ENCODE measurements at regions not wholly inside any gene's neighbourhood (a gene's known extent, or its start where the extent isn't known, plus 50 kb on each side); places are given as distances from the start of the nearest gene placed in this dataset.

DNA sequence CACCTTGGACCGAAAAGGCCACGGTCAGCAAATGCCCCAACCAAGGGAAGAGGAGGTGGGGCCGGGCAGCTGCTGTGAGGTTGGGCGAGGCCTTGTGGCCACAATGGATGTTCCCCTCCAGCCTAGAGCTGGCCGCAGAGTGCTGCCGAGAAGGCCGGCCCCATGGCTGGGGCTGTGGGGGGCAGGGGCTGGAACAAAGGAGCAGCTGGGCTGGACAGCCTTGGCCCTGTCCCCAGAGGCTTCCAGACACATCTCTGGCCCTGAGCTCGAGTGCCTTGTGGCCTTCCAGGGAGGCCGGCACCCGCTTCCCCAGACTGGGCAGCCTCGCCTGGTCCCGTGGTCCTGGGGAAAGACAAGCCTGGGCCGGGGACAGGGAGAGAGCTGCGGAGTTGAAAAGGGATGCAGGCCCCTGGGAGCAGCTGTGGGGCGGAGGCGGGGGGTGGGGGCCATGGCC, 88.0 kb downstream of the PDGFA start:
- TF ChIP-seq, protein P1, sequence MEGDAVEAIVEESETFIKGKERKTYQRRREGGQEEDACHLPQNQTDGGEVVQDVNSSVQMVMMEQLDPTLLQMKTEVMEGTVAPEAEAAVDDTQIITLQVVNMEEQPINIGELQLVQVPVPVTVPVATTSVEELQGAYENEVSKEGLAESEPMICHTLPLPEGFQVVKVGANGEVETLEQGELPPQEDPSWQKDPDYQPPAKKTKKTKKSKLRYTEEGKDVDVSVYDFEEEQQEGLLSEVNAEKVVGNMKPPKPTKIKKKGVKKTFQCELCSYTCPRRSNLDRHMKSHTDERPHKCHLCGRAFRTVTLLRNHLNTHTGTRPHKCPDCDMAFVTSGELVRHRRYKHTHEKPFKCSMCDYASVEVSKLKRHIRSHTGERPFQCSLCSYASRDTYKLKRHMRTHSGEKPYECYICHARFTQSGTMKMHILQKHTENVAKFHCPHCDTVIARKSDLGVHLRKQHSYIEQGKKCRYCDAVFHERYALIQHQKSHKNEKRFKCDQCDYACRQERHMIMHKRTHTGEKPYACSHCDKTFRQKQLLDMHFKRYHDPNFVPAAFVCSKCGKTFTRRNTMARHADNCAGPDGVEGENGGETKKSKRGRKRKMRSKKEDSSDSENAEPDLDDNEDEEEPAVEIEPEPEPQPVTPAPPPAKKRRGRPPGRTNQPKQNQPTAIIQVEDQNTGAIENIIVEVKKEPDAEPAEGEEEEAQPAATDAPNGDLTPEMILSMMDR (conservative IDR thresholded peaks at IDR 0.05 in 1 of 2, IDR thresholded peaks at IDR 0.05 in 1 of 2; ENCODE audit: extremely low read depth in 1 of 2, insufficient read depth in 1 of 2, low read depth in 1 of 2, low read length in 2 of 2), result no peak
- no peak for TF ChIP-seq EZH2 (IDR thresholded peaks at IDR 0.05; ENCODE audit: borderline replicate concordance, low read length)

Data from mammary epithelial cell (primary cell).